ENCODE measurements at regions not wholly inside any gene's neighbourhood (a gene's known extent, or its start where the extent isn't known, plus 50 kb on each side); places are given as distances from the start of the nearest gene placed in this dataset.
"Not testable (repeated sequence)": the region's sequence is repeated elsewhere in the genome, so short reads cannot be mapped to it uniquely, and the experiment has no call there.

DNA sequence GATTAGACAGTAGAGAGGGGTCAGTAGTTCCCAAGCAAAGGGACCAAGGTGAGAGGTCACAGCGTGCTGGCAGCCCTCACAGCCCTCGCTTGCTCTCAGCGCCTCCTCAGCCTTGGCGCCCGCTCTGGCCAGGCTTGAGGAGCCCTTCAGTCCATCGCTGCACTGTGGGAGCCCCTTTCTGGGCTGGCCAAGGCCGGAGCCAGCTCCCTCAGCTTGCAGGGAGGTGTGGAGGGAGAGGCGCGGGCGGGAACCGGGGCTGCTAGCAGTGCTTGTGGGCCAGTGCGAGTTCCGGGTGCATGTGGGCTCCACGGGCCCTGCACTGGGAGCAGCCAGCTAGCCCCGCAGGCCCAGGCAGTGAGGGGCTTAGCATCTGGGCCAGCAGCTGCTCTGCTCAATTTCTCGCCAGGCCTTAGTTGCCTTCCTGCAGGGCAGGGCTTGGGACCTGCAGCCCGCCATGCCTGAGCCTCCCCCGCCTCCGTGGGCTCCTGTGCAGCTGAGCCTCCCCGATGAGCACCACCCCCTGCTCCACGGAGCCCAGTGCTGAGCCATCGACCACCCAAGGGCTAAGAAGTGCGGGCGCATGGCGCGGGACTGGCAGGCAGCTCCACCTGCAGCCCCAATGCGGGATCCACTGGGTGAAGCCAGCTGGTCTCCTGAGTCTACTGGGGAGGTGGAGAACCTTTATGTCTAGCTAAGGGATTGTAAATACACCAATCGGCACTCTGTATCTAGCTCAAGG lies 177.0 kb downstream of the TBX18 start:
- H3K23me2 ChIP-seq (ENCODE audit: low read depth, low read length); H3K4ac ChIP-seq (replicated peaks; ENCODE audit: insufficient read length, low read depth, low read length); H3K9me3 ChIP-seq (ENCODE audit: insufficient read depth in 2 of 2, low read depth in 1 of 2, low read length in 1 of 2); H3K14ac ChIP-seq (ENCODE audit: insufficient read length); POLR2A ChIA-PET (ENCODE audit: partially characterized antibody); H3K79me1 ChIP-seq (ENCODE audit: low read depth, low read length); H2BK20ac ChIP-seq (ENCODE audit: low read length); H4K20me1 ChIP-seq (replicated peaks in 1 of 2; ENCODE audit: control insufficient read depth in 1 of 2, insufficient read depth in 2 of 2, low read length in 2 of 2); H3K56ac ChIP-seq (replicated peaks; ENCODE audit: insufficient read length, low read depth, low read length); H2BK120ac ChIP-seq (replicated peaks; ENCODE audit: low read depth, low read length); H3K27ac ChIP-seq (ENCODE audit: low read depth, low read length); H4K91ac ChIP-seq (replicated peaks; ENCODE audit: insufficient read length, low read length); H2BK15ac ChIP-seq (ENCODE audit: low read length); H3K36me3 ChIP-seq (ENCODE audit: control insufficient read depth in 2 of 4, insufficient read depth in 4 of 4, low read length in 3 of 4); H3K4me2 ChIP-seq (ENCODE audit: insufficient read depth in 1 of 2, low read depth in 2 of 2, low read length in 2 of 2); H3K79me2 ChIP-seq (ENCODE audit: control insufficient read depth in 1 of 2, insufficient read depth in 2 of 2, low read length in 2 of 2); H2BK12ac ChIP-seq (ENCODE audit: low read depth, low read length); H3K23ac ChIP-seq (ENCODE audit: insufficient read length); DNase-seq (ENCODE audit: low read depth in 1 of 2, low spot score in 2 of 2); H4K5ac ChIP-seq (ENCODE audit: insufficient read length, low read depth, low read length); FAIRE-seq; H2AFZ ChIP-seq (ENCODE audit: low read length); H3K18ac ChIP-seq (ENCODE audit: extremely low read depth, low read length); H2AK5ac ChIP-seq (ENCODE audit: low read depth, low read length); H2BK5ac ChIP-seq (ENCODE audit: low read depth, low read length); H3K27me3 ChIP-seq (replicated peaks in 1 of 4; ENCODE audit: control insufficient read depth in 3 of 4, extremely low read depth in 1 of 4, insufficient read depth in 3 of 4, low read length in 3 of 4); H4K8ac ChIP-seq (ENCODE audit: extremely low read depth, insufficient read depth, low read length); H3K4me1 ChIP-seq (replicated peaks in 1 of 4; ENCODE audit: control insufficient read depth in 3 of 4, insufficient read depth in 4 of 4, low read length in 3 of 4); H3K4me3 ChIP-seq (ENCODE audit: extremely low read depth in 1 of 4, insufficient read depth in 2 of 4, low read depth in 3 of 4, low read length in 4 of 4); H3K9ac ChIP-seq (replicated peaks in 1 of 4; ENCODE audit: extremely low read depth in 1 of 4, low read depth in 3 of 4, low read length in 3 of 4): not testable (repeated sequence)
- CTCF ChIA-PET (ENCODE audit: partially characterized antibody) = interaction anchor here (0.6 to 0.7 kb wide), 2 partner anchors 253 to 358 kb away, joined by 3 read pairs; no protein-coding TSS in a partner anchor
- WGBS, 2 experiments (ENCODE audit: extremely low coverage in 1 of 2, insufficient coverage in 1 of 2, insufficient read length in 1 of 2, insufficient replicate concordance in 2 of 2, low coverage in 1 of 2, low lambda C conversion rate in 2 of 2, missing lambda C conversion rate in 1 of 2) = 97% methylated on average over 15 of the region's 28 CpGs; no CpG with 5 or more reads in 1 of the 2 experiments

Measured in H1 (cell line).